ENCODE measurements at regions not wholly inside any gene's neighbourhood (a gene's known extent, or its start where the extent isn't known, plus 50 kb on each side); places are given as distances from the start of the nearest gene placed in this dataset.

DNA sequence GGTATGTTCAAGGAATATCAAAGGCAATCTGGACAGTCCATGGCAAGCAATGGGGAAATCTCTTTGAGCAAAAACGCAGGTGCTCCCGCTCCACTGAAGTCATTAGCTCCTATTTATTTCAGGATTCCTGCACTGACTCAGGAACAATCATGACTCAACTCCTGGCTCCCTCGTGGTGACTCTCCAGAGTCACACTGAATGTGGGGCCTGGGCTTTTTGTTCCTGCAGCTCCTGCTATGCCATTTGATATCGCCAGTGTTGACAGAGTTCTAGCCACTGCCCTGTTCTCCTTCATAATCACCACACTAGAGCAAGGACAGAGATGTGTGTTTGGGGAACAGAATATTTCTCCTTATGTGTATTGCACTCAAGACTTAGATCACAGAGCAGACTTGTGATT, 187.2 kb upstream of the ZNF462 start:
- Mint-ChIP-seq H3K27me3 (ENCODE audit: insufficient read depth) (no peaks in the 10 kb centered on the region), H3K4me3 (no peak overlapping the region), H3K4me1 (ENCODE audit: low read depth) (no peaks in the 10 kb centered on the region), H3K9me3 (peaks cover 5% of the 10 kb centered on the region), H3K36me3 (ENCODE audit: low read depth) (no peaks in the 10 kb centered on the region), H3K27ac (no peak overlapping the region)
- intact Hi-C loops (cut with micrococcal nuclease) = no loop called here
- no peak for DNase-seq (ENCODE audit: low spot score)

DNA sequence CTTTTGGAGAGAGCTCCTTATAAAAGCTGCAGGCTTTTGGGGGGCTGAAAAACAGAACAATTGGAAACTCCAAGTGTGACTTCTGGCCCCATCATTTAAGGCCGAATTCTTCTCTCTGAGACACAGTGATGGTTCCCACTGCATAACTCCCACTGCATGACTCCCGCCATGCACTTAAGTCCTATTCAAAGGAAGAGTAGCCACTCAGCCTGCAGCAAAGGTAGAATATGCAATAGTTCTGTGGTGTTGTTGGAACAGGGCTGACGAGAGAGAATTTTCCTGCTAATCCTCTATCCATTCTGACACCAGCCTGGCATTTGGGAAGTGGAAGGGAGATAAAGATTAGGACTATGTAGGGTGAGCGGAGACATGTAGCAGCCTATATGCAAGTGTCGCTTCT, 185.6 kb upstream of the ZNF462 start:
- intact Hi-C loops (cut with micrococcal nuclease) = no loop called here
- H3K27ac Mint-ChIP-seq = no peak overlapping the region
- H3K4me3 Mint-ChIP-seq = no peak overlapping the region
- H3K27me3 Mint-ChIP-seq (ENCODE audit: insufficient read depth) = no peaks in the 10 kb centered on the region
- DNase-seq (ENCODE audit: low spot score) = no peak
- H3K9me3 Mint-ChIP-seq = no peaks in the 10 kb centered on the region
- no peaks in the 10 kb centered on the region for H3K36me3 Mint-ChIP-seq (ENCODE audit: low read depth)
- no peaks in the 10 kb centered on the region for H3K4me1 Mint-ChIP-seq (ENCODE audit: low read depth)

DNA sequence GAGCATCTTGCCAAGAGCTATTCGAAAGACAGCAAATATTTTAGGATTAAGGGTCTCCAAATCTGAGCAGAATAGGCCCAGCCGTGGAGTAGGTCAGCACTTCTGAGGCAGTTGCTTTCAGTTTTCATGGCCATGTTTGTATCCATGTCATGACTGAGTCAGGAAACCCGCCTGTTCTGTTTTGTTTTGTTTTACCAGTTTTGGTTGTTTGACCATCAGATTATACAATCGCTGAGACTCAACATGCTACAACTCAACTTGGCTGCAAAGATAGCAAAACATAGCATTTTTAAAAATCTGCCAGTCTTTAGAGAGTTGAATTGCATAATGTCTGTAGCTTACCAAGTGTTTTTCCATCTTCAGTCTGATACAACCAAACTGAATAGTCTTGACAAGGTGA, 185.1 kb upstream of the ZNF462 start:
- H3K4me1 Mint-ChIP-seq (ENCODE audit: low read depth) = no peaks in the 10 kb centered on the region
- no peak overlapping the region for H3K27ac Mint-ChIP-seq
- no peak for DNase-seq (ENCODE audit: low spot score)
- H3K4me3 Mint-ChIP-seq = no peak overlapping the region
- no peaks in the 10 kb centered on the region for H3K27me3 Mint-ChIP-seq (ENCODE audit: insufficient read depth)
- no peaks in the 10 kb centered on the region for H3K9me3 Mint-ChIP-seq
- no peaks in the 10 kb centered on the region for H3K36me3 Mint-ChIP-seq (ENCODE audit: low read depth)
- intact Hi-C loops (cut with micrococcal nuclease) = no loop called here

DNA sequence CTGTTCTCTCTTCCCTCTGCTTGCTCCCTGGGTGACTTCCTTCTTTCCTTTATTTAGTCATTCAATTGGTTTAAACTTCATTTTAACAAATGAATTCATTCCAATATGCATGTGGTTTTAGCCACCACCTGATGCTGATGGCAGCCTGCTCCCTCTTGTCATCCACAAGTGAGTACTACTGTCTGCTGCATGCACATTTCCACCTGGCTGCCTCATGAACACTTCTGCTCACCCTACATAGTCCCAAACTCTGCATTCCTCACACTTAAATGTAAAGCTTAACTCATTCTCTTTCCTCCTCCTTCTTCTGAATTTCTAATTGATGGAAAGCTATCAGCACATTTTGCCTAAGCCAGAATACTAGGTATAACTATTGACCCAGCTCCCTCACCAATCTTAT, 184.7 kb upstream of the ZNF462 start:
- intact Hi-C loops (cut with micrococcal nuclease) = no loop called here
- H3K27ac Mint-ChIP-seq = no peak overlapping the region
- no peaks in the 10 kb centered on the region for H3K9me3 Mint-ChIP-seq
- H3K4me3 Mint-ChIP-seq = no peak overlapping the region
- no peaks in the 10 kb centered on the region for H3K27me3 Mint-ChIP-seq (ENCODE audit: insufficient read depth)
- no peak for DNase-seq (ENCODE audit: low spot score)
- no peaks in the 10 kb centered on the region for H3K4me1 Mint-ChIP-seq (ENCODE audit: low read depth)
- no peaks in the 10 kb centered on the region for H3K36me3 Mint-ChIP-seq (ENCODE audit: low read depth)

DNA sequence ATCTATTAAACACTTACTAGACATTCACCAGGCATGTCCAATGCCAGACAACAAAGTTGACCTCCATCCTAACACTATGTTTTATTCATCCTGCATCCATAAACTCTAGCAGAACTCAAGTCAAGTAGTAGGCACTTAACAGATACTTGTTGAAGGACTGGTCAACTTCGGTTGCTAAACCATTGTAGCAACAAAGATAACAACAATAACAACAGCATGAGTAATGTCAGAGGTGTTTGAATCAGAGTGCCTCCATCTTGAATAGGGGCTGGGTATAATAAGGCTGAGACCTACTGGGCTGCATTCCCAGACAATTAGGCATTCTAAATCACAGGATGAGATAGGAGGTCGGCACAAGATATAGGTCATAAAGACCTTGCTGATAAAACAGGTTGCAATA, 180.5 kb upstream of the ZNF462 start:
- DNase-seq (ENCODE audit: low spot score) = no peak
- intact Hi-C loops (cut with micrococcal nuclease) = no loop called here
- no peak overlapping the region for H3K27ac Mint-ChIP-seq

DNA sequence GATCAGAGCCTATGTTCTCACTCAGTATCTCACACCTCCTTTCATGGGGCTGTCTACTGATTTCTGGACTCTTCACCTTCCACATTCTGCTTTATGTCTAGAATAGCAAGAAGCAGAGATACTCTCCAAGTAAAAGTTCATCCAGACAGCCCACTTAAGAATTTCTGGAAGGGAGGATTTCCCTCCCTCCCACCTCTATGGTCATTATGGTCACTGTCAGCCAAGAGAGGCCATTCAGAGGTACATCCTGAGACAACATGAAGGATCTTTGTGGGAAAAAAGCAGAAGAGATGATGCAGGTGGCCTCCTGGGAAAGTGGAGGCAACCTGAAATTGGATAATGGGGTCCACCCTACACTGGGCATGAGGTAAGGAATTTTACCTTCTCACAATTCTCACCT, 179.5 kb upstream of the ZNF462 start:
- no peak for DNase-seq (ENCODE audit: low spot score)
- intact Hi-C loops (cut with micrococcal nuclease) = no loop called here
- no peak overlapping the region for H3K4me3 Mint-ChIP-seq
- H3K27ac Mint-ChIP-seq = no peak overlapping the region
- no peaks in the 10 kb centered on the region for H3K4me1 Mint-ChIP-seq (ENCODE audit: low read depth)
- no peaks in the 10 kb centered on the region for H3K36me3 Mint-ChIP-seq (ENCODE audit: low read depth)
- H3K27me3 Mint-ChIP-seq (ENCODE audit: insufficient read depth) = no peaks in the 10 kb centered on the region
- no peaks in the 10 kb centered on the region for H3K9me3 Mint-ChIP-seq

More for the DNA sequence above, 180.5 kb upstream of the ZNF462 start:
- H3K4me3 Mint-ChIP-seq = no peak overlapping the region
- no peaks in the 10 kb centered on the region for H3K9me3 Mint-ChIP-seq
- no peaks in the 10 kb centered on the region for H3K4me1 Mint-ChIP-seq (ENCODE audit: low read depth)
- no peaks in the 10 kb centered on the region for H3K27me3 Mint-ChIP-seq (ENCODE audit: insufficient read depth)
- no peaks in the 10 kb centered on the region for H3K36me3 Mint-ChIP-seq (ENCODE audit: low read depth)

DNA sequence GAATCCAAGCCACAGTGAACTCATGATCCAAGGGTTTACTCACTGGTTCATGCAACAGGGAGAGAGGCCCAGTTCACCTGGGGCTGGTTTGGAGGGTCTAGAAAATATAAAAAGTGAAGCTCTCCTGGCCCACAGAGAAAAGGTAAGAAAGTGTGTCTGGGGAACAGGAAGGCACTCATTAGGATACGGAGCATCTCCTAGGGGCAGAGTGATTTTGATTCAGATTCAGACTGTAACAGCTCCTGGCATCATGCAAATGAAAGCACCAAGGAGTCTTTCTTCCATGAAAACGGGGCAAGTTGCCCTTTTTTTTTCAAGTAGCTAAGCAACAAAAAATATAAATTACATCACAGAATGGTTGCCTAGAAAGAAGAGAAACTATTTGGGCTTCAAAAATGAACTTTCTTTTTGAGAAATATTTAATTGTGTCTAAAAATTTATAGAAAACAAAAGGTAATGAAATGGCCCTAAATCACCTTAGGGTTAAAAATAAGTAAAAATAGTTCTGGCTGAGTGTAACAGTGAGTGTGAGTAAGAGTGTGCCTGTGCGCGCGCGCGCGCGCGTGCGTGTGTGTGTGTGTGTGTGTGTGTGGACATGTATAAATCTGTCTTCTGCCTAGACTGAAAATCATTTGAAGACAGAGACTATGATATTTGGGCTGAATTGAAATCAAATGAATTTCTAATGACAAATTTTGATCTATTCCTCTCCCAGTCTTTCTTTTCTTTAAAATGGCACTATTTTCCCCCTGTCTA, 177.8 kb upstream of the ZNF462 start:
- intact Hi-C loops (cut with micrococcal nuclease) = no loop called here
- Mint-ChIP-seq H3K9me3 (no peaks in the 10 kb centered on the region), H3K4me3 (no peak overlapping the region), H3K27me3 (ENCODE audit: insufficient read depth) (no peaks in the 10 kb centered on the region), H3K27ac (no peak overlapping the region), H3K36me3 (ENCODE audit: low read depth) (no peaks in the 10 kb centered on the region), H3K4me1 (ENCODE audit: low read depth) (no peaks in the 10 kb centered on the region)
- no peak for DNase-seq (ENCODE audit: low spot score)

DNA sequence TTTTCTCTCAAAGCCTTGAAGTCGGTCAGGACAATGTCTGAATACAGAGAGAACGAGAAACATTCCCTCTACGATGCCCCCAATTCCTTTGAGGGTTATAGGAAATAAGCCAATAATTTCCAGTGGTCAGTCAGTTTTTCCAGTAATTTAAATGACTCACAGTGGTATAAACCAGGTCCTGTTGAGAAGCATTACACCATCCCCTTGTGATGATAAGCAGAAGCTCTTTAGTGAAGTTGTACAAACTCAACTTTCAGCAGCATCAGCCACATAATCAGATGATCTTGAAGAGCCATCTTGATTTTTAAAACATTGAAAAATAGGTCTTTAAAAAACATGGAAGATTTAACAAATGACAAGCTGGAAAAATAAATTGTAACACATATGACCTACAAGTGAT, 173.9 kb upstream of the ZNF462 start:
- Mint-ChIP-seq H3K27me3 (ENCODE audit: insufficient read depth) (peaks cover 1% of the 10 kb centered on the region), H3K9me3 (no peaks in the 10 kb centered on the region), H3K4me3 (no peak overlapping the region), H3K4me1 (ENCODE audit: low read depth) (no peaks in the 10 kb centered on the region), H3K27ac (no peak overlapping the region), H3K36me3 (ENCODE audit: low read depth) (no peaks in the 10 kb centered on the region)
- DNase-seq (ENCODE audit: low spot score) = no peak
- intact Hi-C loops (cut with micrococcal nuclease) = no loop called here

DNA sequence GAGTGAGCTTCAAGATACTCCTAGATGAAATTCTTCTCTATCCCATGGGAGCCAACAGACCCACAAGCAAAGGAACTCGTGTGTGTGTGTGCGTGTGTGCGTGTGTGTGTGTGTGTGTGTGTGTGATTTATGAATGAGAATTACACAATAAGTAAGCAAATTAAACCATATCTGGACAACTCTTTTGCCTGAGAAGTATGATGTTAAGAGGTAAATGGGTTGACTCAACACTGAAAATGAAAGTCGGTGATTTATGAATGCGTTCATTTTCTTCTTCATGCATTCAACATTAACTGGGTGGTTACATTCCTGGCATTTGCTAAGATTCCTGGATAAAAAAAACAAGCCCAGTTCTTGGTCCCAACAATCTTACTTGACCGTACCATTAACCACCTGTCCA, 171.3 kb upstream of the ZNF462 start:
- intact Hi-C loops (cut with micrococcal nuclease) = no loop called here
- Mint-ChIP-seq H3K27me3 (ENCODE audit: insufficient read depth) (peaks cover 1% of the 10 kb centered on the region), H3K4me3 (no peak overlapping the region), H3K27ac (no peak overlapping the region), H3K9me3 (no peaks in the 10 kb centered on the region), H3K36me3 (ENCODE audit: low read depth) (no peaks in the 10 kb centered on the region), H3K4me1 (ENCODE audit: low read depth) (no peaks in the 10 kb centered on the region)
- DNase-seq (ENCODE audit: low spot score) = no peak

DNA sequence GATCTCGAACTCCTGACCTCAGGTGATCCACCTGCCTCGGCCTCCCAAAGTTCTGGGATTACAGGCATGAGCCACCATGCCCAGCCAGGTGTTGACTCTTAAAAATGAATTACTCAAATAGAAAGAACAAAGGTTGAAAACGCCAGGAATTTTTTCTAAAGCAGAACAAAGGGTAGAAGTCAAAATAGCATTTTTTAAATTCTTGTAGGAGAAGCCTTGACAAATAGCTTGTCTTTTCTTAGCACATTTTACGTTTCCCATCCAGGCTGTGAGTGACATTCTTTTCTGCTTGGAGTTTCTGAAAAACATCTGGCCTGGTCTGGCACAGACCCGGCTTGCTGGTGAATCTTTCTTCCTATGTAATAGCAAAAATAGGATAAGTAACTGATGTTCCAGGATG, 169.4 kb upstream of the ZNF462 start:
- Mint-ChIP-seq H3K27ac (no peak overlapping the region), H3K9me3 (no peaks in the 10 kb centered on the region), H3K4me3 (no peak overlapping the region), H3K27me3 (ENCODE audit: insufficient read depth) (peaks cover 1% of the 10 kb centered on the region), H3K36me3 (ENCODE audit: low read depth) (no peaks in the 10 kb centered on the region), H3K4me1 (ENCODE audit: low read depth) (no peaks in the 10 kb centered on the region)
- intact Hi-C loops (cut with micrococcal nuclease) = no loop called here
- DNase-seq (ENCODE audit: low spot score) = no peak

DNA sequence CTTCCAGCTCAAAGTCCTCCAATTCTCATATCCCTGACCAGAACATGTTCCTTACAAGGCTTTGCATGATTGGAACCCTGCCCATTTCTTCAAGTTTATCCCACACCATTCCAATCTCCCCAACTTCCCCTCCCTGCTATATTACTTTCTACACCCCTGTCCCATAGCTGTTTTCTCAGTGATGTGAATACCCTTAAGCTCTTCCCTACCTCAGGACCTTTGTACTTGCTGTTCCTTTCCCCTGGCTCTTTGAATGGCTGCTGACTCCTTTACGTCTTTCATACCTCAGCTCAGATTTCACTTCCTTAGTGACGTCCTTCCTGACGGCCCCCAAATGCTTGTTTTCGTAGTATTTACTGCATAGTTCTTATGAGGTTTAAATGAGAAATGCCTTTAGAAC, 166.2 kb upstream of the ZNF462 start:
- Mint-ChIP-seq H3K27ac (no peak overlapping the region), H3K9me3 (no peaks in the 10 kb centered on the region), H3K36me3 (ENCODE audit: low read depth) (no peaks in the 10 kb centered on the region), H3K4me1 (ENCODE audit: low read depth) (no peaks in the 10 kb centered on the region), H3K27me3 (ENCODE audit: insufficient read depth) (no peaks in the 10 kb centered on the region), H3K4me3 (no peak overlapping the region)
- no peak for DNase-seq (ENCODE audit: low spot score)
- intact Hi-C loops (cut with micrococcal nuclease) = no loop called here

DNA sequence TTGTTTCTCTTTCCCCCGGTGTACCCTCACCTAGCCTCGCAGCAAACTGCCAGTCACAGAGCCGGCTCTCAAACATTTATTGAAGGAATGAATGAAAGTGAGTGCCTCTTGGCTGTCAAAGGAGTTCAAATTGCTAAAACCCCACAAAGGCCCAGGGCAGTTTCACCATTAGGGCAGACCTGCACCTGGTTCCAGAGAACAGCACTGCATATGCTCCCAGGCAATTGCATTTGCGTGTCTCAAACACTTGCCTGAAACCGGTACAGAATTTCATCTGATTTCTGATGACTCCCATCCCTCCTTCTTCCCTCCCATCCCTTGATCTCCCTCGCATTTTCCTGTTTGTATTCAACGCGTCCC, 165.6 kb upstream of the ZNF462 start:
- DNase-seq (ENCODE audit: low spot score) = no peak
- Mint-ChIP-seq H3K9me3 (peaks cover under 1% of the 10 kb centered on the region), H3K27ac (no peak overlapping the region), H3K36me3 (ENCODE audit: low read depth) (no peaks in the 10 kb centered on the region), H3K4me3 (no peak overlapping the region), H3K4me1 (ENCODE audit: low read depth) (no peaks in the 10 kb centered on the region), H3K27me3 (ENCODE audit: insufficient read depth) (no peaks in the 10 kb centered on the region)
- intact Hi-C loops (cut with micrococcal nuclease) = no loop called here

DNA sequence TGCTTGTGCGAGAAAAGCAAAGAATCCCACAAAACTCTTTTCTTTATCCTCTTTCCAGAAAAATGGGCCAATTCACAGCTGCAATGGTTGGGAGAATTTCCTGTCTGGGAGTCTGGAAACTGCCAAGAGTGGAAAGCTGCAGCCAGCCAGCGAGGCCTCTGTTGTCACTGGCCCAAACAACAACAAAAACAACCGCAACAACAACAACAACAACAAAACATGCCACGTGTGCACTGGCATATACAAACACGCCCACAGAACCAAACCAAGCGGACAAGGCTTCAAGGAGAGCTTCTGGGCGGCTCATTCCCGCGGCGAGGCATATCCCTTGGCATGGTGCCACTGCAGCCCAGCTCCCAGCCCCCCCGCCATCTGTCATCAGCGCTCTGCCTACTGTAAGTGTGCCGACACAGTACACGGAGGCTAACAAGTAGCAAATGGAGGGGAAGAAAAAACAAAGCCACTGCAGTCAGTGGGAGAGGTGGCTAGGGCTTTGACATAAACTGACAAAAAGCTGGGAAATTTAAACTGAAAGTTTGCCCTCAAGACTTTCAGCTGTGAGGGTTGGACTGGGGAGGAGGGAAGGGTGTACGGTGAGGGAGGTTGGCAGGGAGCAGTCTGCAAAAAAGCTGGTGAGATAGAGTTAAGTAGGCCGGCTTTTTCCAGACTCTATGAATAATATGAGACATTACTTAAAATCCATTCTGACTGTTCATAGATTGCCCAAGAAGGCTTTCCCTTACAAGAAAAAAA, 165.0 kb upstream of the ZNF462 start:
- Mint-ChIP-seq H3K36me3 (ENCODE audit: low read depth) (no peaks in the 10 kb centered on the region), H3K27me3 (ENCODE audit: insufficient read depth) (no peaks in the 10 kb centered on the region), H3K9me3 (peaks cover 6% of the 10 kb centered on the region), H3K27ac (no peak overlapping the region), H3K4me3 (no peak overlapping the region), H3K4me1 (ENCODE audit: low read depth) (no peaks in the 10 kb centered on the region)
- no peak for DNase-seq (ENCODE audit: low spot score)
- intact Hi-C loops (cut with micrococcal nuclease) = no loop called here

All from activated T-helper 1 cell treated with anti-CD3 and anti-CD28 coated beads, Interleukin-12 subunit alpha, Interleukin-12 subunit beta, Interleukin-2, Interleukin-4 antibody, amounts not matched to agents 30 ng/mL and 10 ng/mL and 1 ng/mL, durations not matched to agents 14 hours and 24 hours and 36 hours (primary cell).